ENCODE measurements at regions not wholly inside any gene's neighbourhood (a gene's known extent, or its start where the extent isn't known, plus 50 kb on each side); places are given as distances from the start of the nearest gene placed in this dataset.

DNA sequence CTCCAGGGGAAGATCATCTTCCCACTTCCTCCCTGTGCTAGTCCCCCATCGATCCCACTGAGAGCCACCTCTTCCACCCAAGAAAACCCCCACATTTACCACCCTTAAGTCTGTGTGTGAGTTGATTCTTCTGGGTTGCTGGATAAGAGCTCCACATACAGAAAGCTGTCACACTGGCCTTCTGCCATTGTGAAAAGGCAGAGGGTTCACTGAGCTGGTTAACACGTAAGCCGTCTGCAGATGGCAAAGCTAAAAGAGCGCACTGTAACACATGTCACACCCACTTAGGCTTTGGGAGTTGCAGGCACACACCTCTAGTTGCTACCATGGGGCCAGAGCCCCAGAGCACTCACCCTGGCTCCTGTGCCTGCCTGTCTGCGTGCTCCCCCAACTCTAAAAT lies 309.8 kb upstream of the LRRC3B start:
- Histone ChIP-seq H3K79me2 (ENCODE audit: control insufficient read depth, insufficient read depth, low read length) (no peaks in the 10 kb centered on the region), H2AFZ (ENCODE audit: low read depth, low read length) (no peak overlapping the region), H3K27me3 (ENCODE audit: control insufficient read depth in 2 of 2, insufficient read depth in 2 of 2, low read length in 2 of 2) (no peaks in the 10 kb centered on the region), H3K9ac (ENCODE audit: insufficient read depth in 1 of 2, low read depth in 2 of 2, low read length in 2 of 2) (no peak overlapping the region), H4K20me1 (replicated peaks; ENCODE audit: control insufficient read depth, insufficient read depth, low read length) (no peaks in the 10 kb centered on the region), H3K36me3 (ENCODE audit: control insufficient read depth, insufficient read depth, low read length) (no peaks in the 10 kb centered on the region), H3K4me1 (replicated peaks in 1 of 2; ENCODE audit: control insufficient read depth in 2 of 2, insufficient read depth in 2 of 2, low read length in 2 of 2) (no peaks in the 10 kb centered on the region), H3K4me2 (ENCODE audit: insufficient read depth, low read length) (no peak overlapping the region), H3K27ac (ENCODE audit: extremely low read depth, low read depth, low read length) (no peak overlapping the region), H3K4me3 (no peak overlapping the region), H3K9me1 (ENCODE audit: control insufficient read depth, insufficient read depth, low read length) (no peaks in the 10 kb centered on the region), H3K9me3 (replicated peaks; ENCODE audit: control insufficient read depth, insufficient read depth, low read depth, low read length) (no peaks in the 10 kb centered on the region)
- in situ Hi-C loops (cut with MboI): no loop called here
- TF ChIP-seq KLF13 (tag; IDR thresholded peaks at IDR 0.05; ENCODE audit: borderline replicate concordance, low read depth) (no peak), TEAD4 (IDR thresholded peaks at IDR 0.05; ENCODE audit: low read length) (no peak), TEAD4 (CRISPR knock-in tag; IDR thresholded peaks at IDR 0.05; ENCODE audit: borderline replicate concordance) (no peak), MTF1 (CRISPR knock-in tag; IDR thresholded peaks at IDR 0.05; ENCODE audit: borderline replicate concordance) (no peak)
- TF ChIP-seq, protein P1, sequence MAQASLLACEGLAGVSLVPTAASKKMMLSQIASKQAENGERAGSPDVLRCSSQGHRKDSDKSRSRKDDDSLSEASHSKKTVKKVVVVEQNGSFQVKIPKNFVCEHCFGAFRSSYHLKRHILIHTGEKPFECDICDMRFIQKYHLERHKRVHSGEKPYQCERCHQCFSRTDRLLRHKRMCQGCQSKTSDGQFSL (CRISPR knock-in tag; IDR thresholded peaks at IDR 0.05): no peak
- TF ChIP-seq, protein P1 (tag; IDR thresholded peaks at IDR 0.05): no peak
- no peak for FAIRE-seq
- CTCF ChIA-PET (ENCODE audit: low intra/inter-chr PET ratio): no interaction called here
- no peak for ATAC-seq
- BruUV-seq (replicated peaks): no TSS peak
- DNase-seq (ENCODE audit: extremely low read depth in 1 of 4, low spot score in 3 of 4): no peak
- POLR2A ChIA-PET: no interaction called here
- intact Hi-C loops (cut with micrococcal nuclease): no loop called here
- 1% methylated on average over 5 of the region's 5 CpGs for WGBS (ENCODE audit: insufficient coverage, low coverage, missing lambda C conversion rate)

DNA sequence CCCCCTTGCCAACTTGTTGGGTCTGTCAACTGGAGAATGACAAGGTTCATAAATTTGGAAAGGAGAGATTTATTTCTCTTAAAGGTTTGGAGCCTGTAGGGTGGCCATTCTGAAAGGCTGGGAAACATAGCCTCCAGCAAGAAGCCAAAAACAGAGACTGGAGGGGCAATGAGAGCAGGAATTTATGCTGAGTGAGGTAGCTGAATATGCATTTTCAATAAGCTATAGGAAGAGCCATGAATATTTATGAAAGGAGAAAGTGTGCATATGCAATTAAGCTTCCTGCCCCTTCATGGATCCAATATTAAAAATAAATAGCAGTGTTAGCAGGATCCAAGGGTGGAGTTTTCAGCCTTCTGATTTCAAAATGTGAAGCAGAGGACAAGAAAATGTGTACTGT lies 306.1 kb upstream of the LRRC3B start:
- ATAC-seq (no peak), DNase-seq (ENCODE audit: extremely low read depth in 1 of 4, low spot score in 3 of 4) (no peak), FAIRE-seq (no peak)
- POLR2A ChIA-PET: no interaction called here
- H3K27ac ChIP-seq (ENCODE audit: extremely low read depth, low read depth, low read length): no peak overlapping the region
- H3K4me2 ChIP-seq (ENCODE audit: insufficient read depth, low read length): no peak overlapping the region
- no peaks in the 10 kb centered on the region for H3K9me3 ChIP-seq (replicated peaks; ENCODE audit: control insufficient read depth, insufficient read depth, low read depth, low read length)
- no peak overlapping the region for H3K4me3 ChIP-seq
- CTCF ChIA-PET (ENCODE audit: low intra/inter-chr PET ratio): no interaction called here
- no peaks in the 10 kb centered on the region for H3K36me3 ChIP-seq (ENCODE audit: control insufficient read depth, insufficient read depth, low read length)
- H2AFZ ChIP-seq (ENCODE audit: low read depth, low read length): no peak overlapping the region
- H3K79me2 ChIP-seq (ENCODE audit: control insufficient read depth, insufficient read depth, low read length): no peaks in the 10 kb centered on the region
- no peak overlapping the region for H3K9ac ChIP-seq (ENCODE audit: insufficient read depth in 1 of 2, low read depth in 2 of 2, low read length in 2 of 2)
- TF ChIP-seq SLC30A9 (CRISPR knock-in tag; IDR thresholded peaks at IDR 0.05) (no peak), TAF1 (IDR thresholded peaks at IDR 0.05; ENCODE audit: control insufficient read depth, extremely low read depth, insufficient read depth, low read length, severe bottlenecking) (no peak), PTBP1 (IDR thresholded peaks at IDR 0.05; ENCODE audit: low read depth, low read length) (no peak), KDM4B (IDR thresholded peaks at IDR 0.05; ENCODE audit: borderline replicate concordance in 2 of 2, low read depth in 1 of 2) (no peak), GATA2 (CRISPR knock-in tag; IDR thresholded peaks at IDR 0.05) (no peak), RBM25 (IDR thresholded peaks at IDR 0.05; ENCODE audit: low read depth, low read length, severe bottlenecking) (no peak), RBM34 (IDR thresholded peaks at IDR 0.05; ENCODE audit: borderline replicate concordance, insufficient read depth, low read length) (no peak)
- TF ChIP-seq, protein P2, sequence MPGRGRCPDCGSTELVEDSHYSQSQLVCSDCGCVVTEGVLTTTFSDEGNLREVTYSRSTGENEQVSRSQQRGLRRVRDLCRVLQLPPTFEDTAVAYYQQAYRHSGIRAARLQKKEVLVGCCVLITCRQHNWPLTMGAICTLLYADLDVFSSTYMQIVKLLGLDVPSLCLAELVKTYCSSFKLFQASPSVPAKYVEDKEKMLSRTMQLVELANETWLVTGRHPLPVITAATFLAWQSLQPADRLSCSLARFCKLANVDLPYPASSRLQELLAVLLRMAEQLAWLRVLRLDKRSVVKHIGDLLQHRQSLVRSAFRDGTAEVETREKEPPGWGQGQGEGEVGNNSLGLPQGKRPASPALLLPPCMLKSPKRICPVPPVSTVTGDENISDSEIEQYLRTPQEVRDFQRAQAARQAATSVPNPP (IDR thresholded peaks at IDR 0.05; ENCODE audit: borderline replicate concordance, insufficient read depth, insufficient read length): no peak
- H3K9me1 ChIP-seq (ENCODE audit: control insufficient read depth, insufficient read depth, low read length): no peaks in the 10 kb centered on the region
- intact Hi-C loops (cut with micrococcal nuclease): no loop called here
- no TSS peak for BruUV-seq (replicated peaks)
- H3K27me3 ChIP-seq (ENCODE audit: control insufficient read depth in 2 of 2, insufficient read depth in 2 of 2, low read length in 2 of 2): no peaks in the 10 kb centered on the region
- no peaks in the 10 kb centered on the region for H4K20me1 ChIP-seq (replicated peaks; ENCODE audit: control insufficient read depth, insufficient read depth, low read length)
- H3K4me1 ChIP-seq (replicated peaks in 1 of 2; ENCODE audit: control insufficient read depth in 2 of 2, insufficient read depth in 2 of 2, low read length in 2 of 2): no peaks in the 10 kb centered on the region
- in situ Hi-C loops (cut with MboI): no loop called here

All from K562 (cell line).